ENCODE measurements at regions not wholly inside any gene's neighbourhood (a gene's known extent, or its start where the extent isn't known, plus 50 kb on each side); places are given as distances from the start of the nearest gene placed in this dataset.

GRCh38 chr19:31749231-31749630 is 400.0 kb upstream of the TSHZ3 start:
- Histone ChIP-seq H3K36me3 (ENCODE audit: control insufficient read depth in 2 of 4, insufficient read depth in 4 of 4, low read length in 3 of 4) (no peaks in the 10 kb centered on the region), H4K91ac (replicated peaks; ENCODE audit: insufficient read length, low read length) (no peak overlapping the region), H4K5ac (ENCODE audit: insufficient read length, low read depth, low read length) (no peak overlapping the region), H3K4ac (replicated peaks; ENCODE audit: insufficient read length, low read depth, low read length) (no peak overlapping the region), H3K79me2 (ENCODE audit: control insufficient read depth in 1 of 2, insufficient read depth in 2 of 2, low read length in 2 of 2) (no peaks in the 10 kb centered on the region), H3K23ac (ENCODE audit: insufficient read length) (no peak overlapping the region), H4K20me1 (replicated peaks in 1 of 2; ENCODE audit: control insufficient read depth in 1 of 2, insufficient read depth in 2 of 2, low read length in 2 of 2) (no peaks in the 10 kb centered on the region), H3K23me2 (ENCODE audit: low read depth, low read length) (no peaks in the 10 kb centered on the region), H2BK20ac (ENCODE audit: low read length) (no peak overlapping the region), H3K4me1 (replicated peaks in 1 of 4; ENCODE audit: control insufficient read depth in 3 of 4, insufficient read depth in 4 of 4, low read length in 3 of 4) (no peaks in the 10 kb centered on the region), H2BK15ac (ENCODE audit: low read length) (no peak overlapping the region), H3K27me3 (replicated peaks in 1 of 4; ENCODE audit: control insufficient read depth in 3 of 4, extremely low read depth in 1 of 4, insufficient read depth in 3 of 4, low read length in 3 of 4) (no peaks in the 10 kb centered on the region), H3K4me2 (ENCODE audit: insufficient read depth in 1 of 2, low read depth in 2 of 2, low read length in 2 of 2) (no peak overlapping the region), H2BK5ac (ENCODE audit: low read depth, low read length) (no peak overlapping the region), H2BK120ac (replicated peaks; ENCODE audit: low read depth, low read length) (no peak overlapping the region), H3K9me3 (ENCODE audit: insufficient read depth in 2 of 2, low read depth in 1 of 2, low read length in 1 of 2) (no peaks in the 10 kb centered on the region), H3K79me1 (ENCODE audit: low read depth, low read length) (no peaks in the 10 kb centered on the region), H2AFZ (ENCODE audit: low read length) (no peak overlapping the region), H3K27ac (ENCODE audit: low read depth, low read length) (no peak overlapping the region), H2AK5ac (ENCODE audit: low read depth, low read length) (no peak overlapping the region), H4K8ac (ENCODE audit: extremely low read depth, insufficient read depth, low read length) (no peak overlapping the region), H3K18ac (ENCODE audit: extremely low read depth, low read length) (no peak overlapping the region), H3K4me3 (ENCODE audit: extremely low read depth in 1 of 4, insufficient read depth in 2 of 4, low read depth in 3 of 4, low read length in 4 of 4) (no peak overlapping the region), H3K14ac (ENCODE audit: insufficient read length) (no peak overlapping the region), H3K9ac (replicated peaks in 1 of 4; ENCODE audit: extremely low read depth in 1 of 4, low read depth in 3 of 4, low read length in 3 of 4) (no peak overlapping the region), H2BK12ac (ENCODE audit: low read depth, low read length) (no peak overlapping the region), H3K56ac (replicated peaks; ENCODE audit: insufficient read length, low read depth, low read length) (no peak overlapping the region)
- ChIA-PET POLR2A (ENCODE audit: partially characterized antibody) (no interaction called here), CTCF (ENCODE audit: partially characterized antibody) (no interaction called here)
- WGBS, 2 experiments (ENCODE audit: extremely low coverage in 1 of 2, insufficient coverage in 1 of 2, insufficient read length in 1 of 2, insufficient replicate concordance in 2 of 2, low coverage in 1 of 2, low lambda C conversion rate in 2 of 2, missing lambda C conversion rate in 1 of 2), result 94% methylated on average over 8 of the region's 8 CpGs; no CpG with 5 or more reads in 1 of the 2 experiments
- DNase-seq (ENCODE audit: low read depth in 1 of 2, low spot score in 2 of 2) (no peak), FAIRE-seq (no peak)
- TF ChIP-seq SP2 (IDR thresholded peaks at IDR 0.05; ENCODE audit: low read length) (no peak), POLR2A (IDR thresholded peaks at IDR 0.05; ENCODE audit: control extremely low read depth in 1 of 2, low read depth in 2 of 2, low read length in 2 of 2) (no peak), ATF3 (IDR thresholded peaks at IDR 0.05; ENCODE audit: insufficient read depth, low read depth, low read length) (no peak), BRCA1 (IDR thresholded peaks at IDR 0.05; ENCODE audit: low read depth, low read length) (no peak), SP4 (IDR thresholded peaks at IDR 0.05; ENCODE audit: low read length) (no peak), CBX8 (IDR thresholded peaks at IDR 0.05; ENCODE audit: borderline replicate concordance, low read depth, low read length) (no peak), E2F6 (IDR thresholded peaks at IDR 0.05) (no peak)
